ENCODE measurements at regions not wholly inside any gene's neighbourhood (a gene's known extent, or its start where the extent isn't known, plus 50 kb on each side); places are given as distances from the start of the nearest gene placed in this dataset.

GRCh38 chr10:124224331-124225028, 131.1 kb upstream of the CHST15 start:
- DNase-seq (ENCODE audit: insufficient read length, low spot score) (no peak), FAIRE-seq (no peak)
- no peak for TF ChIP-seq CTCF (IDR thresholded peaks at IDR 0.05; ENCODE audit: insufficient read depth, missing control alignments)

- FAIRE-seq (no peak), DNase-seq (ENCODE audit: insufficient read length, low spot score) (no peak)
- TF ChIP-seq CTCF (IDR thresholded peaks at IDR 0.05; ENCODE audit: insufficient read depth, missing control alignments): no peak
Measured at GRCh38 chr10:124223711-124224085, 130.3 kb upstream of the CHST15 start.

GRCh38 chr10:124222988-124223710, 129.8 kb upstream of the CHST15 start:
- TF ChIP-seq CTCF (IDR thresholded peaks at IDR 0.05; ENCODE audit: insufficient read depth, missing control alignments): no peak
- no peak for FAIRE-seq
- no peak for DNase-seq (ENCODE audit: insufficient read length, low spot score)

- no peak for TF ChIP-seq CTCF (IDR thresholded peaks at IDR 0.05; ENCODE audit: insufficient read depth, missing control alignments)
- DNase-seq (ENCODE audit: insufficient read length, low spot score): no peak
- no peak for FAIRE-seq
Measured at GRCh38 chr10:124222318-124222987, 129.1 kb upstream of the CHST15 start.

GRCh38 chr10:124221356-124222317, 128.2 kb upstream of the CHST15 start:
- no peak for FAIRE-seq
- DNase-seq (ENCODE audit: insufficient read length, low spot score): no peak

More at GRCh38 chr10:124221356-124222317, 128.2 kb upstream of the CHST15 start:
- no peak for TF ChIP-seq CTCF (IDR thresholded peaks at IDR 0.05; ENCODE audit: insufficient read depth, missing control alignments)

All from D721Med (cell line).